Stomach (tissue), 8 donors: ENCODE measurements at regions not wholly inside any gene's neighbourhood (a gene's known extent, or its start where the extent isn't known, plus 50 kb on each side); places are given as distances from the start of the nearest gene placed in this dataset.

Source experiments
- DNase-seq, 2 donors: peaks; one replicate each; pipeline versions ENCODE4 v3.0.0 to v3.0.0-alpha.2; 2013 to 2019
- H3K27ac ChIP-seq, 5 donors: fragments of 200-600 bp in 4 of 5; sonication (generic) in 4 of 5; one replicate each; pipeline ENCODE4 v1.5.1; 2013 to 2019; ENCODE audit warnings: mild to moderate bottlenecking in 1 of 5, moderate library complexity in 1 of 5
- H3K27me3 ChIP-seq, 3 donors: fragments of 200-600 bp; sonication (generic); one replicate each; pipeline ENCODE4 v1.5.1; 2017 to 2019; ENCODE audit warnings: mixed run types in 1 of 3
- H3K36me3 ChIP-seq, 4 donors: fragments of 200-600 bp; sonication (generic); 1 replicate in 3 of 4; 2 replicates in 1 of 4; pipeline ENCODE4 v1.5.1; 2016 to 2019
- H3K4me1 ChIP-seq, 4 donors: fragments of 200-600 bp; sonication (generic); one replicate each; pipeline ENCODE4 v1.5.1; 2016 to 2019
- H3K4me3 ChIP-seq, 4 donors: fragments of 200-600 bp; sonication (generic) in 3 of 4; one replicate each; pipeline ENCODE4 v1.5.1; 2016 to 2019; ENCODE audit warnings: mild to moderate bottlenecking in 1 of 4
- H3K9me3 ChIP-seq, 4 donors: fragments of 200-600 bp; sonication (generic); one replicate each; pipeline ENCODE4 v1.5.1; 2016 to 2019
- CTCF ChIP-seq, 7 experiments: fragments of 450-650 bp in 4 of 7; fragments of 200-600 bp in 3 of 7; sonication (generic) in 3 of 7; IDR thresholded peaks; one replicate each; pipeline ENCODE4 v1.5.1; 2016 to 2019; ENCODE audit warnings: antibody characterized with exemption in 7 of 7, control low read depth in 2 of 7, mild to moderate bottlenecking in 1 of 7
- EP300 ChIP-seq: sonication (generic); formaldehyde crosslinking; IDR thresholded peaks from one replicate; pipeline ENCODE4 v1.6.1; 2017; ENCODE audit warnings: antibody characterized with exemption
- POLR2A ChIP-seq, 4 donors: fragments of 450-650 bp; IDR thresholded peaks; one replicate each; pipeline ENCODE4 v1.6.1; 2016; ENCODE audit warnings: antibody characterized with exemption in 4 of 4, control low read depth in 2 of 4, mild to moderate bottlenecking in 1 of 4, moderate library complexity in 1 of 4
- POLR2AphosphoS5 ChIP-seq, 3 donors: sonication (generic); formaldehyde crosslinking; IDR thresholded peaks; one replicate each; pipeline ENCODE4 v1.6.1; 2016; ENCODE audit warnings: antibody characterized with exemption in 3 of 3
- WGBS, 5 donors: extraction: QIAGEN DNeasy Blood & Tissue Kit in 3 of 5; methylation state at CpG; one replicate each; pipeline versions ENCODE4 v1.1.5 to v1.1.7; 2013 to 2018; 5-methylcytosine and 5-hydroxymethylcytosine counted together
- intact Hi-C: fragments of 100-400 bp; cut with DNase I; formaldehyde crosslinking; loops from one replicate; pipeline ENCODE4 v1.15.1; 2023; ENCODE audit warnings: low total_unique reads
- donor health status: healthy with polysubstance abuse.
- donor health status: Bipolar disorder and iron deficiency.
- donor health status: healthy.

GRCh38 chr6:169886631-169887227, 135.3 kb downstream of the ERMARD start:
- peaks cover 0 to 9% (median 0%) of the 10 kb centered on the region in 4 donors for H3K9me3 ChIP-seq
- H3K36me3 ChIP-seq: no peaks in the 10 kb centered on the region
- intact Hi-C loops: no loop called here
- H3K4me1 ChIP-seq: peaks cover 0 to 7% (median 2%) of the 10 kb centered on the region in 4 donors
- WGBS, 5 donors: 84 to 91% (median 86%) methylated on average over 14 to 15 of the region's 15 CpGs
- no peak overlapping the region for H3K27ac ChIP-seq
- no peak for DNase-seq
- TF ChIP-seq EP300: no peak
- no peak for TF ChIP-seq POLR2A (IDR thresholded peaks at IDR 0.05)
- TF ChIP-seq CTCF (IDR thresholded peaks at IDR 0.05): no peak
- TF ChIP-seq POLR2AphosphoS5 (IDR thresholded peaks at IDR 0.05): no peak
- H3K4me3 ChIP-seq: no peak overlapping the region
- H3K27me3 ChIP-seq: peaks cover 0 to 12% (median 0%) of the 10 kb centered on the region in 3 donors

- Histone ChIP-seq H3K4me3 (no peak overlapping the region), H3K9me3 (peaks cover 0 to under 1% (median 0%) of the 10 kb centered on the region in 4 donors), H3K27ac (no peak overlapping the region), H3K4me1 (peaks cover 0 to 7% (median 2%) of the 10 kb centered on the region in 4 donors), H3K27me3 (peaks cover 0 to 12% (median 0%) of the 10 kb centered on the region in 3 donors), H3K36me3 (no peaks in the 10 kb centered on the region)
- no peak for DNase-seq
- no peak for TF ChIP-seq EP300
- no peak for TF ChIP-seq POLR2AphosphoS5 (IDR thresholded peaks at IDR 0.05)
- no peak for TF ChIP-seq CTCF (IDR thresholded peaks at IDR 0.05)
- no peak for TF ChIP-seq POLR2A (IDR thresholded peaks at IDR 0.05)
- WGBS, 5 donors: 69 to 94% (median 91%) methylated on average over 2 to 4 of the region's 4 CpGs
- intact Hi-C loops: no loop called here
Measured at GRCh38 chr6:169885831-169886230, 134.4 kb downstream of the ERMARD start.

- TF ChIP-seq POLR2AphosphoS5 (IDR thresholded peaks at IDR 0.05) (no peak), POLR2A (IDR thresholded peaks at IDR 0.05) (no peak), EP300 (no peak), CTCF (IDR thresholded peaks at IDR 0.05) (no peak)
- Histone ChIP-seq H3K4me1 (peaks cover 0 to 5% (median 2%) of the 10 kb centered on the region in 4 donors), H3K4me3 (no peak overlapping the region), H3K27me3 (peaks cover 0 to 13% (median 0%) of the 10 kb centered on the region in 3 donors), H3K36me3 (no peaks in the 10 kb centered on the region), H3K9me3 (no peaks in the 10 kb centered on the region), H3K27ac (no peak overlapping the region)
- DNase-seq: no peak
- intact Hi-C loops: no loop called here
Measured at GRCh38 chr6:169885131-169885530, 133.7 kb downstream of the ERMARD start.

- intact Hi-C loops: no loop called here
- Histone ChIP-seq H3K9me3 (no peaks in the 10 kb centered on the region), H3K27ac (no peak overlapping the region), H3K4me1 (no peaks in the 10 kb centered on the region), H3K36me3 (no peaks in the 10 kb centered on the region), H3K27me3 (peaks cover 0 to 12% (median 0%) of the 10 kb centered on the region in 3 donors), H3K4me3 (no peak overlapping the region)
- 60 to 70% (median 67%) methylated on average over 6 of the region's 6 CpGs for WGBS, 5 donors
- no peak for TF ChIP-seq POLR2AphosphoS5 (IDR thresholded peaks at IDR 0.05)
- no peak for TF ChIP-seq CTCF (IDR thresholded peaks at IDR 0.05)
- DNase-seq: no peak
Measured at GRCh38 chr6:169884158-169884557, 132.7 kb downstream of the ERMARD start.
